Suprapubic skin (tissue), 4 donors: ENCODE measurements at regions not wholly inside any gene's neighbourhood (a gene's known extent, or its start where the extent isn't known, plus 50 kb on each side); places are given as distances from the start of the nearest gene placed in this dataset.
"Not testable (repeated sequence)": the region's sequence is repeated elsewhere in the genome, so short reads cannot be mapped to it uniquely, and the experiment has no call there.

ENCODE experiments used
- DNase-seq, 2 donors: peaks; one replicate each; pipeline ENCODE4 v3.0.0-alpha.2; 2019; ENCODE audit warnings: low spot score in 2 of 2
- H3K27ac ChIP-seq: fragments of 200-600 bp; sonication (generic); one replicate; pipeline ENCODE4 v1.5.1; 2019
- H3K27me3 ChIP-seq: fragments of 200-600 bp; sonication (generic); one replicate; pipeline ENCODE4 v1.5.1; 2019
- H3K36me3 ChIP-seq: fragments of 200-600 bp; sonication (generic); one replicate; pipeline ENCODE4 v1.5.1; 2019
- H3K4me1 ChIP-seq: fragments of 200-600 bp; sonication (generic); one replicate; pipeline ENCODE4 v1.5.1; 2019
- H3K4me3 ChIP-seq: fragments of 200-600 bp; sonication (generic); one replicate; pipeline ENCODE4 v1.5.1; 2019; ENCODE audit warnings: mild to moderate bottlenecking
- H3K9me3 ChIP-seq: fragments of 200-600 bp; sonication (generic); one replicate; pipeline ENCODE4 v1.5.1; 2019
- CTCF ChIP-seq, 2 donors: fragments of 200-600 bp in 1 of 2; fragments of 450-650 bp in 1 of 2; sonication (generic) in 1 of 2; IDR thresholded peaks; one replicate each; pipeline ENCODE4 v1.5.1; 2016 to 2019; ENCODE audit warnings: antibody characterized with exemption in 2 of 2, mild to moderate bottlenecking in 1 of 2, moderate library complexity in 1 of 2
- EP300 ChIP-seq: sonication (generic); formaldehyde crosslinking; IDR thresholded peaks from one replicate; pipeline ENCODE4 v1.6.1; 2017; ENCODE audit warnings: antibody characterized with exemption
- POLR2A ChIP-seq, 2 donors: fragments of 450-650 bp; IDR thresholded peaks; one replicate each; pipeline ENCODE4 v1.6.1; 2017; ENCODE audit warnings: antibody characterized with exemption in 2 of 2, mild to moderate bottlenecking in 2 of 2, moderate library complexity in 2 of 2
- POLR2AphosphoS5 ChIP-seq, 3 donors: sonication (generic); formaldehyde crosslinking; IDR thresholded peaks; one replicate each; pipeline ENCODE4 v1.6.1; 2017; ENCODE audit warnings: antibody characterized with exemption in 3 of 3
- WGBS: methylation state at CpG from one replicate; pipeline ENCODE4 v1.1.5; 2018; 5-methylcytosine and 5-hydroxymethylcytosine counted together

- Histone ChIP-seq H3K4me1 (no peaks in the 10 kb centered on the region), H3K4me3 (no peak overlapping the region), H3K36me3 (no peaks in the 10 kb centered on the region), H3K9me3 (no peaks in the 10 kb centered on the region), H3K27ac (no peak overlapping the region), H3K27me3 (no peaks in the 10 kb centered on the region)
- DNase-seq = no peak
- TF ChIP-seq CTCF (IDR thresholded peaks at IDR 0.05) (no peak), POLR2A (IDR thresholded peaks at IDR 0.05) (no peak), EP300 (no peak), POLR2AphosphoS5 (IDR thresholded peaks at IDR 0.05) (no peak)
- WGBS = 86% methylated on average over 2 of the region's 2 CpGs
Observed at GRCh38 chrX:128622296-128622695, 570.1 kb upstream of the ACTRT1 start.

GRCh38 chrX:128619490-128619889 is 567.3 kb upstream of the ACTRT1 start:
- no peak overlapping the region for H3K27ac ChIP-seq
- TF ChIP-seq POLR2A (IDR thresholded peaks at IDR 0.05) = no peak
- TF ChIP-seq CTCF (IDR thresholded peaks at IDR 0.05) = no peak
- TF ChIP-seq EP300 = no peak
- TF ChIP-seq POLR2AphosphoS5 (IDR thresholded peaks at IDR 0.05) = no peak
- DNase-seq = no peak
- H3K4me3 ChIP-seq = no peak overlapping the region
- no peaks in the 10 kb centered on the region for H3K36me3 ChIP-seq
- no peaks in the 10 kb centered on the region for H3K27me3 ChIP-seq
- H3K9me3 ChIP-seq = no peaks in the 10 kb centered on the region
- WGBS = 61% methylated on average over 3 of the region's 3 CpGs
- H3K4me1 ChIP-seq = no peaks in the 10 kb centered on the region

DNA sequence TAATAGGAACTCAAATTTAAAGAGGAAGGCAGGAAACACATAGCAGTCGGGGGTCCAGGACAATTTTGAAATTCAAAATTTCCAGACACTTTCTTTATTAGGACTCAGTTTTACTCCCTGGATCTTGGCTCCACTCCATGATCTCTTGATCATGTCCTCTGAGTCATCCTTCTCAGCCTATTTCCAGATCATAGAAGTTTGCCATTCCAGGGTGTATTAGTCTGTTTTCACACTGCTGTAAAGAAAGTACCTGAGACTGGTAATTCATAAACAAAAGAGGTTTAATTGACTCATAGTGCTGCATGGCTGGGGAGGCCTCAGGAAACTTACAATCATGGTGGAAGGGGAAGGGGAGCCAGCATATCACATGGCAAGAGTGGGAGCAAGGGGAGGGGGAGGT is 564.7 kb upstream of the ACTRT1 start:
- Histone ChIP-seq H3K27ac (no peak overlapping the region), H3K27me3 (no peaks in the 10 kb centered on the region), H3K36me3 (no peaks in the 10 kb centered on the region), H3K4me1 (no peaks in the 10 kb centered on the region), H3K9me3 (no peaks in the 10 kb centered on the region), H3K4me3 (no peak overlapping the region)
- WGBS = 64% methylated on average over 1 of the region's 1 CpG
- DNase-seq = no peak
- TF ChIP-seq EP300 (no peak), POLR2AphosphoS5 (IDR thresholded peaks at IDR 0.05) (no peak), CTCF (IDR thresholded peaks at IDR 0.05) (no peak), POLR2A (IDR thresholded peaks at IDR 0.05) (no peak)

- not testable (repeated sequence) for H3K36me3 ChIP-seq, DNase-seq, H3K27ac ChIP-seq, H3K4me3 ChIP-seq, H3K4me1 ChIP-seq, H3K27me3 ChIP-seq, H3K9me3 ChIP-seq
- WGBS = 92% methylated on average over 7 of the region's 16 CpGs
Observed at GRCh38 chrX:128606817-128607216, 554.6 kb upstream of the ACTRT1 start.

- not testable (repeated sequence) for H3K9me3 ChIP-seq, H3K27ac ChIP-seq
- whole genome bisulfite sequencing = 66% methylated on average over 8 of the region's 31 CpGs
Observed at GRCh38 chrX:128606357-128606756, 554.2 kb upstream of the ACTRT1 start.

GRCh38 chrX:128601706-128602105 is 549.5 kb upstream of the ACTRT1 start:
- Histone ChIP-seq H3K36me3 (no peaks in the 10 kb centered on the region), H3K4me3 (no peak overlapping the region), H3K27ac (no peak overlapping the region), H3K4me1 (no peaks in the 10 kb centered on the region), H3K27me3 (no peaks in the 10 kb centered on the region), H3K9me3 (no peaks in the 10 kb centered on the region)
- DNase-seq = no peak
- WGBS = 70% methylated on average over 2 of the region's 2 CpGs
- no peak for TF ChIP-seq EP300

More at GRCh38 chrX:128606357-128606756, 554.2 kb upstream of the ACTRT1 start:
- not testable (repeated sequence) for DNase-seq, H3K4me1 ChIP-seq, H3K36me3 ChIP-seq, H3K27me3 ChIP-seq, H3K4me3 ChIP-seq

- WGBS = 48% methylated on average over 1 of the region's 1 CpG
Observed at GRCh38 chrX:128599632-128600031, 547.4 kb upstream of the ACTRT1 start.

More at GRCh38 chrX:128599632-128600031, 547.4 kb upstream of the ACTRT1 start:
- no peak for DNase-seq
- H3K4me3 ChIP-seq = no peak overlapping the region
- H3K36me3 ChIP-seq = no peaks in the 10 kb centered on the region
- TF ChIP-seq POLR2AphosphoS5 (IDR thresholded peaks at IDR 0.05) (no peak), EP300 (no peak), CTCF (IDR thresholded peaks at IDR 0.05) (no peak), POLR2A (IDR thresholded peaks at IDR 0.05) (no peak)
- H3K9me3 ChIP-seq = no peaks in the 10 kb centered on the region
- no peaks in the 10 kb centered on the region for H3K27me3 ChIP-seq
- no peaks in the 10 kb centered on the region for H3K4me1 ChIP-seq
- no peak overlapping the region for H3K27ac ChIP-seq
